DMS79 treated with DMSO at 0.1 percent for 48 hours (cell line): ENCODE measurements at regions not wholly inside any gene's neighbourhood (a gene's known extent, or its start where the extent isn't known, plus 50 kb on each side); places are given as distances from the start of the nearest gene placed in this dataset.

ENCODE experiments used
- DNase-seq: peaks from one replicate; lab custom pipeline; 2025; lab: John Stamatoyannopoulos, UW

GRCh38 chr3:44055951-44056350 is 185.7 kb upstream of the TOPAZ1 start:
- DNase-seq: no peak

- DNase-seq: no peak
Measured at GRCh38 chr3:44056446-44057240, 185.0 kb upstream of the TOPAZ1 start.

GRCh38 chr3:44058022-44058867 is 183.4 kb upstream of the TOPAZ1 start:
- peak; percentile 3 for DNase-seq

- no peak for DNase-seq
Measured at GRCh38 chr3:44058868-44059203, 182.8 kb upstream of the TOPAZ1 start.

- DNase-seq: no peak
Measured at GRCh38 chr3:44060164-44060563, 181.5 kb upstream of the TOPAZ1 start.

GRCh38 chr3:44061268-44061667 is 180.4 kb upstream of the TOPAZ1 start:
- DNase-seq: no peak

GRCh38 chr3:44061961-44062360 is 179.7 kb upstream of the TOPAZ1 start:
- DNase-seq: peak; percentile 39

- peak; percentile 65 for DNase-seq
Measured at GRCh38 chr3:44065311-44066094, 176.2 kb upstream of the TOPAZ1 start.

GRCh38 chr3:44066806-44067205 is 174.9 kb upstream of the TOPAZ1 start:
- DNase-seq: no peak

- no peak for DNase-seq
Measured at GRCh38 chr3:44067431-44067830, 174.3 kb upstream of the TOPAZ1 start.

- DNase-seq: no peak
Measured at GRCh38 chr3:44068753-44069152, 172.9 kb upstream of the TOPAZ1 start.

- no peak for DNase-seq
Measured at GRCh38 chr3:44069276-44069675, 172.4 kb upstream of the TOPAZ1 start.

- DNase-seq: no peak
Measured at GRCh38 chr3:44070841-44071546, 170.7 kb upstream of the TOPAZ1 start.

- no peak for DNase-seq
Measured at GRCh38 chr3:44072601-44073540, 168.8 kb upstream of the TOPAZ1 start.

GRCh38 chr3:44074181-44074580 is 167.5 kb upstream of the TOPAZ1 start:
- DNase-seq: no peak

GRCh38 chr3:44076221-44076829 is 165.4 kb upstream of the TOPAZ1 start:
- DNase-seq: no peak

GRCh38 chr3:44077267-44077666 is 164.4 kb upstream of the TOPAZ1 start:
- DNase-seq: peak; percentile 18

GRCh38 chr3:44078863-44079262 is 162.8 kb upstream of the TOPAZ1 start:
- DNase-seq: no peak

GRCh38 chr3:44079916-44080315 is 161.8 kb upstream of the TOPAZ1 start:
- no peak for DNase-seq

- DNase-seq: no peak
Measured at GRCh38 chr3:44080474-44081072, 161.1 kb upstream of the TOPAZ1 start.
